ENCODE measurements at regions not wholly inside any gene's neighbourhood (a gene's known extent, or its start where the extent isn't known, plus 50 kb on each side); places are given as distances from the start of the nearest gene placed in this dataset.

DNA sequence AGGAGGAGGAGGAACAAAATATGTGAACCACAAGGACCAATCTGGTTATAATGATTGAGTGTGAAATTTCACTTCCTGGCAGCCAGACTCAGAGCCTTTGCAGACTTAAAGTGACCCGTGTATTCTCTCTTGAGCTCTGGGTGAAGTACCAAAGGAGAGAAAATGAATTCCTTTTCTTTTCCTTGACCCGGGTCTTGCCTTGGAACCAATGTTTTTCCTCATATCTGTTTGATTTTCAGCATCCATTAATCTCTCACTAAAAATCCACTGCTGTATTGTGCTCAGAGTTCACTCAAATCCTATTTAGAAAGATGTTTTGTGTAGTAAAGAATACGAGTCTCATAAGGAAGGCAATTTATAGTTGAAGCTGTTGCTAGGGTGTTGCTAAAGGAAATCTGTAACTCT, 78.3 kb upstream of the C1QTNF7 start:
- TF ChIP-seq, protein P1, sequence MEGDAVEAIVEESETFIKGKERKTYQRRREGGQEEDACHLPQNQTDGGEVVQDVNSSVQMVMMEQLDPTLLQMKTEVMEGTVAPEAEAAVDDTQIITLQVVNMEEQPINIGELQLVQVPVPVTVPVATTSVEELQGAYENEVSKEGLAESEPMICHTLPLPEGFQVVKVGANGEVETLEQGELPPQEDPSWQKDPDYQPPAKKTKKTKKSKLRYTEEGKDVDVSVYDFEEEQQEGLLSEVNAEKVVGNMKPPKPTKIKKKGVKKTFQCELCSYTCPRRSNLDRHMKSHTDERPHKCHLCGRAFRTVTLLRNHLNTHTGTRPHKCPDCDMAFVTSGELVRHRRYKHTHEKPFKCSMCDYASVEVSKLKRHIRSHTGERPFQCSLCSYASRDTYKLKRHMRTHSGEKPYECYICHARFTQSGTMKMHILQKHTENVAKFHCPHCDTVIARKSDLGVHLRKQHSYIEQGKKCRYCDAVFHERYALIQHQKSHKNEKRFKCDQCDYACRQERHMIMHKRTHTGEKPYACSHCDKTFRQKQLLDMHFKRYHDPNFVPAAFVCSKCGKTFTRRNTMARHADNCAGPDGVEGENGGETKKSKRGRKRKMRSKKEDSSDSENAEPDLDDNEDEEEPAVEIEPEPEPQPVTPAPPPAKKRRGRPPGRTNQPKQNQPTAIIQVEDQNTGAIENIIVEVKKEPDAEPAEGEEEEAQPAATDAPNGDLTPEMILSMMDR (IDR thresholded peaks at IDR 0.05; ENCODE audit: insufficient read depth, low read length, poor library complexity, severe bottlenecking), result no peak
- no peak for DNase-seq (ENCODE audit: extremely low read depth, insufficient read length)
- Histone ChIP-seq H3K36me3 (ENCODE audit: control insufficient read depth, insufficient read depth, low read length) (no peaks in the 10 kb centered on the region), H3K27me3 (replicated peaks; ENCODE audit: control insufficient read depth, insufficient read depth, low read length) (no peaks in the 10 kb centered on the region), H3K4me3 (replicated peaks; ENCODE audit: low read depth, low read length) (no peak overlapping the region)

DNA sequence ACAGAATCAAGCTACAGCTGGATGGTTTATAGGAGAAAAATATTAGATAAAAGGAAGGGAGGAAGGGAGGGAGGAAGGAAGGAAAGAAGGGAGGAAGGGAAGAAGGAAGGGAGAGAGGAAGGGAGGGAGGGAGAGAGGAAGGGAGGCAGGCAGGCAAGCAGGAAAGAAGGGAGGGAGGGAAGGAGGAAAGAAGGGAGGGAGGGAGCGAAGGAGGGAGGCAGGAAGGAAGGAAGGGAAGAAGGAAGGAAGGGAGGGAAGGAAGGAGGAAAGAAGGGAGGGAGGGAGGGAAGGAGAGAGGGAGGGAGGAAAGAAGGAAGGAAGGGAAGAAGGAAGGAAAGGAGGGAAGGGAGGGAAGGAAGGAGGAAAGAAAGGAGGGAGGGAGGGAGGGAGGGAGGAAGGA, 77.9 kb upstream of the C1QTNF7 start:
- TF ChIP-seq, protein P1 (IDR thresholded peaks at IDR 0.05; ENCODE audit: insufficient read depth, low read length, poor library complexity, severe bottlenecking), result no peak

DNA sequence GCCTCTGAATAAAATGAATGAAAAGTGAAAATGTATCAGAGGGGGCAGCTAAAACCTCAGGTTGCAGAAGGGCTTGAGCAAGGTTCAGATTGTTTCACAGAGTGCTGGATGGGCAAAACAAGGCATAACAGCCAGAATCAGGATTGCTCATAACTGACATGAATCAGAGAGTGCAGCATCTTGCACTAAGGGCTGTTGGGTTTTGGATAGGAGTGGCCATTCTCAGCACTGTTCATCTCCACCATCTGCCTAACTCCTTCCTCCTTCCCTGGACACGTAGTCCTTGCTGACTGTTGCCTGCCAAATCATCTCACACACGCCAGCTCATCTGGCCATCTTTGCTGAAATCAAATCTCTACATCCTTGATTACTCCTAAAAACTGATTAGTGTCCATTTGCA, 75.3 kb upstream of the C1QTNF7 start:
- no peak overlapping the region for H3K4me3 ChIP-seq (replicated peaks; ENCODE audit: low read depth, low read length)
- DNase-seq (ENCODE audit: extremely low read depth, insufficient read length), result no peak
- TF ChIP-seq, protein P1 (IDR thresholded peaks at IDR 0.05; ENCODE audit: insufficient read depth, low read length, poor library complexity, severe bottlenecking), result no peak
- H3K27me3 ChIP-seq (replicated peaks; ENCODE audit: control insufficient read depth, insufficient read depth, low read length), result no peaks in the 10 kb centered on the region
- no peaks in the 10 kb centered on the region for H3K36me3 ChIP-seq (ENCODE audit: control insufficient read depth, insufficient read depth, low read length)

More for the DNA sequence above, 77.9 kb upstream of the C1QTNF7 start:
- no peak overlapping the region for H3K4me3 ChIP-seq (replicated peaks; ENCODE audit: low read depth, low read length)
- no peaks in the 10 kb centered on the region for H3K27me3 ChIP-seq (replicated peaks; ENCODE audit: control insufficient read depth, insufficient read depth, low read length)
- no peak for DNase-seq (ENCODE audit: extremely low read depth, insufficient read length)
- H3K36me3 ChIP-seq (ENCODE audit: control insufficient read depth, insufficient read depth, low read length), result no peaks in the 10 kb centered on the region

DNA sequence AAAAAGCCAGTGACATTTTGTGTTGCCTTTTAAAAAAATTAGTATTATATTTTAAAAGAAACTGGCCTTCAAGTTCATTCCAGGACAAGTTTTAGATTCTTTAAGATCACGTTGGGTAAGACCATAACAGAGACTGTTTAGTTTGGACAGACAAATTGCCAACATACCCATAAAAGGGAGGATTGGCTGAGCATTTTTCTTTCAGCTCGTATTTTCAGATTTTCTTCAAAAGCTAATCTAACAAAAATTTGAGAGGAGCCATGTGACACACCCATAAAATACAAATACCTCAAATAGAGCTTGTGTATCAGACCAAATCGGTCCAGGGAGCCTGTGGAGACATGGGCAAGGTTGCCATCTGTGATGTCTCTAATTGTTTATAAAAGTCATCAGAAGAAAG, 74.6 kb upstream of the C1QTNF7 start:
- no peak for DNase-seq (ENCODE audit: extremely low read depth, insufficient read length)
- H3K27me3 ChIP-seq (replicated peaks; ENCODE audit: control insufficient read depth, insufficient read depth, low read length), result no peaks in the 10 kb centered on the region
- H3K4me3 ChIP-seq (replicated peaks; ENCODE audit: low read depth, low read length), result no peak overlapping the region
- H3K36me3 ChIP-seq (ENCODE audit: control insufficient read depth, insufficient read depth, low read length), result no peaks in the 10 kb centered on the region
- TF ChIP-seq, protein P1 (IDR thresholded peaks at IDR 0.05; ENCODE audit: insufficient read depth, low read length, poor library complexity, severe bottlenecking), result no peak

DNA sequence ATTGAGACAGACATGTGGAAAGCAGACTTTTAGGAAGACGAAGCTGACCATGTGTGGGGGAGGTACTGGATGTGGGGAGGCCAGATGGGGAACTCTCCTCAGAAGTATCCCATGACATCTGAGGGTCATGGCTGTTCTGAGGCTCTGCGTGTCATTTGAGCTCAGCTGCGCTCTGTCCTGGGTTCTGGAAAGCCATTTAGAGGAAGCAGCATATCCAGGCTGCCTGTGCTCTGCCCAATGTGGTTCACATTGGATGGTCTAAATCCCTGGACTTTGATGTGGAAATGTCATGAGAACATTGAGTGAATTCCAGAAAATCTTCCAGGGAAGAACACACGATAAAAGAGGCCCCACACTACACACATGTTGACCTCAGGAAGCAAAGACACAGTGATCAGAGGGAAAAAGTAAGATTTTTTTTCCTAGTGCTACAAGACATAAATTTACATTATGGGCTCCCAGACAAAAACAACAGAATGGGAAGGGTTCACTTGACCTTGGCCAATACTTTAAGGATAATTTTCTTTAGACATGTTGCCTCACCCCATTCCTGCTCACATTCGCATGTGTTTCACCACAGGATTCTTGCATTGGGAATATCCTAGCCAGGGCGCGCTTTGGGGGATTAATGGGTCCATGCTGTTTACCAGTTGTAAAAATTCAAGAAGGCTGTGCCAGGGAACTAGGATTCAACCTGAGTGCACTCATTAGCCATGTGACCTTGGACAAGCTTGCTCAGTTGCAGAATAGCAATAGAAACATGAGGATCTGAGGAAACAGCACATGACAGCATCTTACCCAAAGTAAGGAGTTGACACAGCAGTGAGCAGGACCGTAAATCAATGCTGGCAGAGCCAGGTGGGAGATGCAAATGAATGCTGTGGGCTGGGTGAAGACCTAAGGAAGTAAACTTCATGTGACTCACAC, 73.2 kb upstream of the C1QTNF7 start:
- Histone ChIP-seq H3K4me3 (replicated peaks; ENCODE audit: low read depth, low read length) (no peak overlapping the region), H3K36me3 (ENCODE audit: control insufficient read depth, insufficient read depth, low read length) (no peaks in the 10 kb centered on the region), H3K27me3 (replicated peaks; ENCODE audit: control insufficient read depth, insufficient read depth, low read length) (no peaks in the 10 kb centered on the region)
- no peak for DNase-seq (ENCODE audit: extremely low read depth, insufficient read length)
- TF ChIP-seq, protein P1 (IDR thresholded peaks at IDR 0.05; ENCODE audit: insufficient read depth, low read length, poor library complexity, severe bottlenecking), result no peak
